Gastroesophageal sphincter (tissue), 3 donors: ENCODE measurements at regions not wholly inside any gene's neighbourhood (a gene's known extent, or its start where the extent isn't known, plus 50 kb on each side); places are given as distances from the start of the nearest gene placed in this dataset.

Experiments
- CTCF ChIP-seq, 4 experiments: fragments of 200-600 bp in 2 of 4; fragments of 450-650 bp in 2 of 4; sonication (generic) in 1 of 4; IDR thresholded peaks; one replicate each; pipeline ENCODE4 v1.5.1; 2017 to 2019; ENCODE audit warnings: antibody characterized with exemption in 4 of 4, mild to moderate bottlenecking in 2 of 4, moderate library complexity in 2 of 4
- POLR2A ChIP-seq, 2 donors: fragments of 450-650 bp; IDR thresholded peaks; one replicate each; pipeline ENCODE4 v1.6.1; 2017; ENCODE audit warnings: antibody characterized with exemption in 2 of 2, mild to moderate bottlenecking in 2 of 2, moderate library complexity in 1 of 2
- POLR2AphosphoS5 ChIP-seq: sonication (generic); formaldehyde crosslinking; IDR thresholded peaks from one replicate; pipeline ENCODE4 v1.6.1; 2017; ENCODE audit warnings: antibody characterized with exemption

GRCh38 chr11:100545970-100546369, 141.1 kb upstream of the ARHGAP42 start:
- TF ChIP-seq CTCF (IDR thresholded peaks at IDR 0.05) (no peak), POLR2AphosphoS5 (no peak), POLR2A (IDR thresholded peaks at IDR 0.05) (no peak)
